Left lung (tissue), 4 donors: ENCODE measurements at regions not wholly inside any gene's neighbourhood (a gene's known extent, or its start where the extent isn't known, plus 50 kb on each side); places are given as distances from the start of the nearest gene placed in this dataset.

Source experiments
- ATAC-seq: fragments of 200-7000 bp; cut with Tn5 transposase; one replicate; pipeline ENCODE4 v1.9.1; 2020; ENCODE audit warnings: moderate library complexity
- DNase-seq, 4 donors: peaks; one replicate each; pipeline ENCODE4 v3.0.0-alpha.2; 2013 to 2020
- H3K27ac ChIP-seq, 2 donors: fragments of 200-600 bp; sonication (generic) in 1 of 2; one replicate each; pipeline versions ENCODE4 v1.5.0 to v1.8.0; 2020 to 2021
- H3K27me3 ChIP-seq, 2 donors: fragments of 200-600 bp; sonication (generic) in 1 of 2; one replicate each; pipeline versions ENCODE4 v1.5.0 to v1.8.0; 2020 to 2021
- H3K36me3 ChIP-seq, 2 donors: fragments of 200-600 bp; sonication (generic) in 1 of 2; one replicate each; pipeline versions ENCODE4 v1.5.0 to v1.8.0; 2020 to 2021
- H3K4me1 ChIP-seq, 2 donors: fragments of 200-600 bp; one replicate each; pipeline ENCODE4 v1.8.0; 2021
- H3K4me3 ChIP-seq, 2 donors: fragments of 200-600 bp; sonication (generic) in 1 of 2; one replicate each; pipeline versions ENCODE4 v1.5.0 to v1.8.0; 2020 to 2021; ENCODE audit warnings: mild to moderate bottlenecking in 1 of 2
- H3K9me3 ChIP-seq, 2 donors: fragments of 200-600 bp; sonication (generic) in 1 of 2; one replicate each; pipeline versions ENCODE4 v1.5.0 to v1.8.0; 2020 to 2021
- CTCF ChIP-seq, 2 donors: fragments of 200-600 bp; sonication (generic) in 1 of 2; IDR thresholded peaks; one replicate each; pipeline versions ENCODE4 v1.5.0 to v1.8.0; 2021; ENCODE audit warnings: antibody characterized with exemption in 2 of 2
- intact Hi-C, 2 donors: fragments of 100-400 bp; cut with DNase I; formaldehyde crosslinking; loops; one replicate each; pipeline versions ENCODE4 v1.11.2 to v1.14.2; 2022
- donor health status: DM: no; HTN: yes; CAD: no.
- donor health status: DM: no; HTN: no; CAD: no.

GRCh38 chr16:59887856-59888255 is 1153.7 kb upstream of the GOT2 start:
- Histone ChIP-seq H3K27ac (no peak overlapping the region), H3K36me3 (no peaks in the 10 kb centered on the region), H3K4me3 (no peak overlapping the region), H3K27me3 (no peaks in the 10 kb centered on the region), H3K9me3 (peaks cover 0 to 20% of the 10 kb centered on the region in 2 donors), H3K4me1 (no peaks in the 10 kb centered on the region)
- DNase-seq (no peak), ATAC-seq (no peak)
- intact Hi-C loops = no loop called here
- TF ChIP-seq CTCF (IDR thresholded peaks at IDR 0.05) = no peak

- H3K27me3 ChIP-seq = no peaks in the 10 kb centered on the region
- H3K27ac ChIP-seq = no peak overlapping the region
- H3K4me3 ChIP-seq = no peak overlapping the region
- no peaks in the 10 kb centered on the region for H3K4me1 ChIP-seq
- TF ChIP-seq CTCF (IDR thresholded peaks at IDR 0.05) = no peak
- intact Hi-C loops = no loop called here
- H3K36me3 ChIP-seq = no peaks in the 10 kb centered on the region
- ATAC-seq (peak; percentile 34), DNase-seq (peak in 2 of 4 donors; percentile 59 to 82)
- H3K9me3 ChIP-seq = peaks cover 0 to 12% of the 10 kb centered on the region in 2 donors
Observed at GRCh38 chr16:59886021-59886420, 1151.9 kb upstream of the GOT2 start.

GRCh38 chr16:59881376-59881775 is 1147.3 kb upstream of the GOT2 start:
- no peak for TF ChIP-seq CTCF (IDR thresholded peaks at IDR 0.05)
- Histone ChIP-seq H3K4me1 (no peaks in the 10 kb centered on the region), H3K4me3 (no peak overlapping the region), H3K27me3 (no peaks in the 10 kb centered on the region), H3K36me3 (no peaks in the 10 kb centered on the region), H3K27ac (no peak overlapping the region), H3K9me3 (no peaks in the 10 kb centered on the region)
- ATAC-seq (no peak), DNase-seq (no peak)
- intact Hi-C loops = no loop called here

- Histone ChIP-seq H3K27me3 (no peaks in the 10 kb centered on the region), H3K27ac (no peak overlapping the region), H3K4me1 (no peaks in the 10 kb centered on the region), H3K9me3 (no peaks in the 10 kb centered on the region), H3K4me3 (no peak overlapping the region), H3K36me3 (no peaks in the 10 kb centered on the region)
- TF ChIP-seq CTCF (IDR thresholded peaks at IDR 0.05) = no peak
- no peak for DNase-seq
- no peak for ATAC-seq
- intact Hi-C loops = no loop called here
Observed at GRCh38 chr16:59880611-59881010, 1146.5 kb upstream of the GOT2 start.

GRCh38 chr16:59878999-59879398 is 1144.9 kb upstream of the GOT2 start:
- H3K4me3 ChIP-seq = no peak overlapping the region
- ATAC-seq (no peak), DNase-seq (no peak)
- no peak overlapping the region for H3K27ac ChIP-seq
- H3K27me3 ChIP-seq = no peaks in the 10 kb centered on the region
- TF ChIP-seq CTCF (IDR thresholded peaks at IDR 0.05) = no peak
- no peaks in the 10 kb centered on the region for H3K36me3 ChIP-seq
- H3K9me3 ChIP-seq = no peaks in the 10 kb centered on the region
- no peaks in the 10 kb centered on the region for H3K4me1 ChIP-seq
- intact Hi-C loops = no loop called here
